DOHH2 (cell line): ENCODE measurements at regions not wholly inside any gene's neighbourhood (a gene's known extent, or its start where the extent isn't known, plus 50 kb on each side); places are given as distances from the start of the nearest gene placed in this dataset.

ENCODE experiments used
- EZH2phosphoT487 ChIP-seq: fragments of 200-600 bp; sonication (generic); IDR thresholded peaks from 2 replicates; pipeline ENCODE4 v1.6.1; 2017; ENCODE audit warnings: borderline replicate concordance, mild to moderate bottlenecking, antibody characterized with exemption, low read length, moderate library complexity, mixed read lengths
- TF ChIP-seq, protein P1 (sequence below): fragments of 200-600 bp; sonication (generic); IDR thresholded peaks from one replicate; pipeline ENCODE4 v1.5.1; 2014; ENCODE audit warnings: antibody characterized with exemption, mild to moderate bottlenecking, low read depth, low read length; ENCODE audit not compliant: poor library complexity, severe bottlenecking

DNA sequence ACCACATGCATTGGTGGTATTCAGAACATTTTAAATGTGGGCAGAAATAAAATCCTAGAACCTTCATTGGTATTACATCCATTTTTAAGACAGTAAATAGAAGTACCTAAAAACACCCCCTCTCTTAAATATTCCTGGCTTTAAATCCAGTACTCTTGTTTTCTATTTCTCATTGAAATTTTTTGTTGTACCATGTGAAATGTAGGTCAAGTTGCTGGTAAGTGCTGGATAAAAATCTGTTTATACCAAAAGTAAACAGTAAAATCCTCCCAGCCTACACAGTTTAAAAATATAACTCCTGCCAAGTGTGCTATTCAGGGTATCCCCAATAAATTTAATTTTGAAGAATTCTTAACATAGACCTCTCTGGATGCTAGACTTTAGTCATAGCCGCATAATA, 75.0 kb upstream of the FST start:
- TF ChIP-seq, protein P1, sequence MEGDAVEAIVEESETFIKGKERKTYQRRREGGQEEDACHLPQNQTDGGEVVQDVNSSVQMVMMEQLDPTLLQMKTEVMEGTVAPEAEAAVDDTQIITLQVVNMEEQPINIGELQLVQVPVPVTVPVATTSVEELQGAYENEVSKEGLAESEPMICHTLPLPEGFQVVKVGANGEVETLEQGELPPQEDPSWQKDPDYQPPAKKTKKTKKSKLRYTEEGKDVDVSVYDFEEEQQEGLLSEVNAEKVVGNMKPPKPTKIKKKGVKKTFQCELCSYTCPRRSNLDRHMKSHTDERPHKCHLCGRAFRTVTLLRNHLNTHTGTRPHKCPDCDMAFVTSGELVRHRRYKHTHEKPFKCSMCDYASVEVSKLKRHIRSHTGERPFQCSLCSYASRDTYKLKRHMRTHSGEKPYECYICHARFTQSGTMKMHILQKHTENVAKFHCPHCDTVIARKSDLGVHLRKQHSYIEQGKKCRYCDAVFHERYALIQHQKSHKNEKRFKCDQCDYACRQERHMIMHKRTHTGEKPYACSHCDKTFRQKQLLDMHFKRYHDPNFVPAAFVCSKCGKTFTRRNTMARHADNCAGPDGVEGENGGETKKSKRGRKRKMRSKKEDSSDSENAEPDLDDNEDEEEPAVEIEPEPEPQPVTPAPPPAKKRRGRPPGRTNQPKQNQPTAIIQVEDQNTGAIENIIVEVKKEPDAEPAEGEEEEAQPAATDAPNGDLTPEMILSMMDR = no peak
- no peak for TF ChIP-seq EZH2phosphoT487
